ENCODE measurements at regions not wholly inside any gene's neighbourhood (a gene's known extent, or its start where the extent isn't known, plus 50 kb on each side); places are given as distances from the start of the nearest gene placed in this dataset.

DNA sequence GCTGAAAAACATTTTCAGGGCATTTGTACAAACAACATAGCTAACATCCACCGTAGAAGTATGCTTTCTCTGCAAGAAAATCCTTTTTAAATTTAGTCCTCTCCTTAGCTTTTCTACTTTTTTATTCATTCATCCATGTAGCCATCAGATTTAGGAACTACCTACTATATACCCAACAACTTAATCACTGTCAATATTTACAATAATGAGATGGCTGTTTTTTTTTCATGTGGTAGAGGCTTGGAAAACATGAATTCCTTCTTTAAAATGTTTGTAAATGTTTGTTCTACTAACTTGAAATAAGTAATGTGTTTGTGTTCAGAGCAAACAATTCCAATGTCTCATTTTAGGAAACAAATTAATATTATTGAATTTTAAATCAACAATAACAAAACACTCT lies 78.2 kb upstream of the CAV2 start:
- Histone ChIP-seq H3K4me3 (ENCODE audit: low read length) (no peak overlapping the region), H3K27me3 (replicated peaks; ENCODE audit: control insufficient read depth, insufficient read depth, low read length) (no peaks in the 10 kb centered on the region), H3K9ac (ENCODE audit: low read length) (no peak overlapping the region), H3K9me3 (ENCODE audit: control insufficient read depth, low read length) (no peaks in the 10 kb centered on the region), H3K4me1 (ENCODE audit: control insufficient read depth, insufficient read depth, low read length) (peaks cover 30% of the 10 kb centered on the region), H3K36me3 (ENCODE audit: control insufficient read depth, insufficient read depth, low read length, severe bottlenecking) (no peaks in the 10 kb centered on the region)
- DNase-seq (ENCODE audit: low read depth), result no peak

DNA sequence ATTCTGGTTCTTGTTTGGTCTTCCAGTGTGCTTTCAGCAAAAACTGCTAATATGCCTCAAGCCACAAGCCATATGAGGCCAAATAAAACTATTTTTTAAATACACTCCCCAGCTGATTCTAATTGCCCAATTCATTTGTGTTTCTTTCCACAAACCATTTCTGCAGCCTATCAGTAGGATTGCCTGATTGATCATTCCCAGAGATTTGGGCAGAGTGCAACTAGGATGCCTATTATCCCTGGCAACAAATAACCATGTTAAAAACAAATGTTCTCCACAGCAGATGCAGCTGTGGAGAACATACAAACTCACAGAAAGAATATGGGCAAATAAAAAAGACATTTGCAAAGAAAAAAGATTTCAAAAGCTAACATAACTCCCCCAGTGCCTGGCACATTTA lies 76.9 kb upstream of the CAV2 start:
- no peak overlapping the region for H3K9ac ChIP-seq (ENCODE audit: low read length)
- no peak overlapping the region for H3K4me3 ChIP-seq (ENCODE audit: low read length)
- H3K27me3 ChIP-seq (replicated peaks; ENCODE audit: control insufficient read depth, insufficient read depth, low read length), result no peaks in the 10 kb centered on the region
- H3K36me3 ChIP-seq (ENCODE audit: control insufficient read depth, insufficient read depth, low read length, severe bottlenecking), result no peaks in the 10 kb centered on the region
- no peaks in the 10 kb centered on the region for H3K9me3 ChIP-seq (ENCODE audit: control insufficient read depth, low read length)
- H3K4me1 ChIP-seq (ENCODE audit: control insufficient read depth, insufficient read depth, low read length), result peaks cover 37% of the 10 kb centered on the region
- DNase-seq (ENCODE audit: low read depth), result no peak

DNA sequence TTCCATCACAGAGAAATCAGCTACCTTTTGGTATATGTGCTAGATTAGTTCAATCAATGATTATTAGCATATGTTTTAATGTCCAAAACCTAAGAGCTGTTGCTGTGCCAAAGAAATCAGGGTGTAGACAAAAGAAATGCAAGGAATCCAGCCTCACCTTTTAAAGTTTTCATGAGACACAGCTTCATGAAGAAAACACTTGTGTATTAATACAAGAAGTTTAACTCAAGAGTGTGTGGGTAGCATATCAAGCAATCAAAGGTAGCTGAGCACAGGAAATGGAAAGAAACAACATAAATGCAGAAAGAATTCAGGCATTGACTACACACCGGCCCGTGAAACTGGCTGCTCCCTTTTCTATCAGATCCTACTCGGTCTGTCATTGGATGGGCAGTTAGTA lies 76.0 kb upstream of the CAV2 start:
- no peak for DNase-seq (ENCODE audit: low read depth)
- Histone ChIP-seq H3K36me3 (ENCODE audit: control insufficient read depth, insufficient read depth, low read length, severe bottlenecking) (no peaks in the 10 kb centered on the region), H3K27me3 (replicated peaks; ENCODE audit: control insufficient read depth, insufficient read depth, low read length) (no peaks in the 10 kb centered on the region), H3K4me1 (ENCODE audit: control insufficient read depth, insufficient read depth, low read length) (peaks cover 37% of the 10 kb centered on the region), H3K9me3 (ENCODE audit: control insufficient read depth, low read length) (peaks cover 5% of the 10 kb centered on the region), H3K9ac (ENCODE audit: low read length) (no peak overlapping the region), H3K4me3 (ENCODE audit: low read length) (no peak overlapping the region)

DNA sequence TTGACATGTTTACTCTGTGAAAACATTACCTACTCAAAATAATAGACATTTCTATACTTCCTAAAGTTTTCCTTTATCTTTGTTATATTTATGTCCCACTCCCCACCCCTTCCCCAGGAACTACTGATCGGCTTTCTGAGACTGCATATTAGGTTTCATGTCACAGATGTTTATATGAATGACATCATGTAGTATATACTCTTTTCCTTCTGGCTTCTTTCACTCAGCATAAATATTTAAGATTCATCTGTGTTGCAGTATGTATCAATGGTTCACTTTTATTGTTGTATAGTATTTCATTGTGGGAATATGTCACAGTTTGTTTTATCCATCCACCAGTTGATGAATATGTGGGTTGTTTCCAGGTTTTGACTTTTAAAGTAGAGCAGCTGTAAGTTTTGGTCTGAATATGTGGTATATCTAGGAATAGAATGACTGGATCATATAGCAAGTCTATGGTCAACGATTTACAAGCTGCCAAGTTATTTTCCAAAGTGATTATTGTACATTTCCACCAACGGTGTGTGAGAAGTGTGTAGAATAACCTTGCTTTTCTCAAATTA lies 73.8 kb upstream of the CAV2 start:
- H3K4me3 ChIP-seq (ENCODE audit: low read length), result no peak overlapping the region
- H3K27me3 ChIP-seq (replicated peaks; ENCODE audit: control insufficient read depth, insufficient read depth, low read length), result no peaks in the 10 kb centered on the region
- no peak overlapping the region for H3K9ac ChIP-seq (ENCODE audit: low read length)
- no peak for DNase-seq (ENCODE audit: low read depth)
- peaks cover 37% of the 10 kb centered on the region for H3K4me1 ChIP-seq (ENCODE audit: control insufficient read depth, insufficient read depth, low read length)
- H3K9me3 ChIP-seq (ENCODE audit: control insufficient read depth, low read length), result peaks cover 6% of the 10 kb centered on the region
- no peaks in the 10 kb centered on the region for H3K36me3 ChIP-seq (ENCODE audit: control insufficient read depth, insufficient read depth, low read length, severe bottlenecking)

DNA sequence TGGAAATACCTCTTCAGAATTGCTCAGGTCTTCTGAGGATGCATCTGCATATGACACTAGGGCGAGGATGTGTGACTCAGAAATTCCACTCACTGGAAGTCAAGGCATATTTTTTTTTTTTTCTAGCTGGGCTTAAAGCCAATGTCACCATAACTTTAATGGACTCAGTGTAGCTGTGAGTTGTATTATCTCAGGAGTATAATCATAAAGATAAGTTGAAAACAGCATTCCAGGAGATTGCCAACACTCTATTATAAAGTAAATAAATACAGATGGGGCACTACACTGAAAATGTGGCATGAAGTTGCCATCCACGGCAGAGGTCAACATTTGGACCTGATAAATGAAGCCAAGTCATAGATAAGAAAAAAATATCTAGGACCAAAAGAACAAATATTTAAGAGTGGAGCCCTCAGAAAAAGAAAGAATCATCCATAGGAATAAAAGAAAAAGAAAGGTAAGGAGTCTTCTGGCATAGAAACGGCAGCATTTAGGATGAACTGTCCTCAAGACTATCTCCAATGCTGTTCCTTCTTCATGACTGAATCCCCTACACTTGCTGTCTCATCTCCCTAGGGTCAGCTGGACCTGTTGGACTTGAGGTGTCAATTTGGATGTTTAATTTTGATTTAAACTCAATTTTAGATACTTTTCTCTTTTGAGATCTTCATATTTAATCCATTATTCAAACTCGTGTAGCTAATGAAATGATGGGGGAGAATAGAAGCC lies 72.9 kb upstream of the CAV2 start:
- Histone ChIP-seq H3K27me3 (replicated peaks; ENCODE audit: control insufficient read depth, insufficient read depth, low read length) (no peaks in the 10 kb centered on the region), H3K36me3 (ENCODE audit: control insufficient read depth, insufficient read depth, low read length, severe bottlenecking) (no peaks in the 10 kb centered on the region), H3K9ac (ENCODE audit: low read length) (no peak overlapping the region), H3K4me1 (ENCODE audit: control insufficient read depth, insufficient read depth, low read length) (peaks cover 37% of the 10 kb centered on the region), H3K4me3 (ENCODE audit: low read length) (no peak overlapping the region), H3K9me3 (ENCODE audit: control insufficient read depth, low read length) (peaks cover 6% of the 10 kb centered on the region)
- peak; percentile 64 for DNase-seq (ENCODE audit: low read depth)

DNA sequence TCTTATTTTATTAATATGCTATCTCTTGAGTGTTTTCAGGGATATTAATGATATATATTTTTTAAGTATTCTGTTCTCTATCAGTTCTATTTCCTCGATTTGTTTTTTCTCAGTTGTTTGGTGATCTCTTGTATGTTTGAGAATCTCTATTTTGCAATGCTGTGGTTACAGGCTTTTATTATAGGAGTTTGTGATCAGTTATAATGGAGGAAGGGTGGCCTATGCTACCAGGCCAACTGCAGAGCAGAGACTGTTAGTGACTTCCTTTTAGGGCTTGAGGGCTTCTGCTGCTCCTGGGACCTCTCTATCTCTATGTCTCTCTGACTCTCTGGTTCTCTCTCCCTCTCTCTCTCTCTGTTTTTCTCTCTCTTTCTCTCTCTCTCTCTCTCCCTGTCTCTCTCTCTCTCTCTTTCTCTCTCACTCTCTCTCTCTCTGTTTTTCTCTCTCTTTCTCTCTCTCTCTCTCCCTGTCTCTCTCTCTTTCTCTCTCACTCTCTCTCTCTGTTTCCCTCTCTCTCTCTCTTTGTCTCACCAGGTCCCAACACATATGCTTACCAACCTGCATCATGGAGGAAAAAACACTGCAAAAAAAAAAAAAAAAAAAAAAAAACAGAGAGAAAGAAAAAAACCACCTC lies 69.4 kb upstream of the CAV2 start:
- no peak for DNase-seq (ENCODE audit: low read depth)
- Histone ChIP-seq H3K27me3 (replicated peaks; ENCODE audit: control insufficient read depth, insufficient read depth, low read length) (no peaks in the 10 kb centered on the region), H3K36me3 (ENCODE audit: control insufficient read depth, insufficient read depth, low read length, severe bottlenecking) (no peaks in the 10 kb centered on the region), H3K9me3 (ENCODE audit: control insufficient read depth, low read length) (peaks cover 6% of the 10 kb centered on the region), H3K9ac (ENCODE audit: low read length) (peak overlapping the region; percentile 18), H3K4me3 (ENCODE audit: low read length) (no peak overlapping the region), H3K4me1 (ENCODE audit: control insufficient read depth, insufficient read depth, low read length) (peaks cover 44% of the 10 kb centered on the region)

DNA sequence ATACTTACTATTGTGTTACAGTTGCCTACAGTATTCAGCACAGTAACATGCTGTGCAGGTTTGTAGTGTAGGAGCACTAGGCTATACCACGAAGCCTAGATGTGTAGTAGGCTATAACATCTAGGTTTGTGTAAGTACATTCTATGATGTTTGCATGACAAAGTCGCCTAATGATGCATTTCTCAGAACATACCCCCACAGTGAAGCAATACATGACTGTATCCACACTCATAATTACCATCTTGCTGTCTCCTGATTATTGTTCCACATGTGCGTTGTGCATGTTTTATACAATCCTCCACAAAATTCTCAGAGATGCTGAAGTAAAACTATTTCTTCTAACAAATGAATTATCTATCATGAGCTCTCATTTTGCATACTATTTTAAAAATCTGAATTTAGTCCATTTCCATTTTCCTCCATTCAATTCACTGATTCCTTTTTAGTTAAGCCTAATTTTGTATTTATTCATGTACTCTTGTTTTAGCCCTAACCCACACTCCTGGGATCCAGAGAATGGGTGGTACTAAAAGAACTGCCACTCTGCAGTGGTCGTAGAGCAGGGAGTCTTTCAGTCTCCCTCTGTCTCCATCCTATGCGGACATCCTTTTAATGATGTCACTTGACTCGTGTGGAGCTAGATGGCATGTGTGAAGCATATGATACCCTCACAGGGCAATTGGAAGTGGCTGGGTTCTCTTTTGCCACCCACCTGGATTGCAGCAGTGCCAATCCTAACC lies 67.6 kb upstream of the CAV2 start:
- no peaks in the 10 kb centered on the region for H3K27me3 ChIP-seq (replicated peaks; ENCODE audit: control insufficient read depth, insufficient read depth, low read length)
- no peak overlapping the region for H3K4me3 ChIP-seq (ENCODE audit: low read length)
- peaks cover 33% of the 10 kb centered on the region for H3K4me1 ChIP-seq (ENCODE audit: control insufficient read depth, insufficient read depth, low read length)
- DNase-seq (ENCODE audit: low read depth), result no peak
- H3K9ac ChIP-seq (ENCODE audit: low read length), result peak overlapping the region; percentile 75
- peaks cover 6% of the 10 kb centered on the region for H3K9me3 ChIP-seq (ENCODE audit: control insufficient read depth, low read length)
- H3K36me3 ChIP-seq (ENCODE audit: control insufficient read depth, insufficient read depth, low read length, severe bottlenecking), result no peaks in the 10 kb centered on the region

DNA sequence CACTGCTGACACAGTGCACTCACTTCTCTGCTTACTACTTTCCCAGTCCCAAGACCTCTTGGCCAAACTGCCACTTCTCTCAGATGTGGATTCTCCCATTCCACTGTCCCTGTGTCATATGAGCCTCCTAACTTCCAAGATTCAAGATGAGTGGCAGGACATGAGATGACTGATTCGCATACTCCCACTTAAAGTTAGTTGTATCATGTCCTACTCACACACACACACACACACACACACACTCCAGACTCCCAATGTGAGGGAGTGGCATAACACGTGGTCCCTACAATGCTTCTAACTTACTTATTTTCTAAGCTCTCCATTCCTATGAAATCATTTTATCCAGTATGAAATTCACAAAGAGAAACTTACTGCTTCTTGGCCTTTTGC lies 67.0 kb upstream of the CAV2 start:
- Histone ChIP-seq H3K9ac (ENCODE audit: low read length) (peak overlapping the region; percentile 75), H3K27me3 (replicated peaks; ENCODE audit: control insufficient read depth, insufficient read depth, low read length) (no peaks in the 10 kb centered on the region), H3K4me1 (ENCODE audit: control insufficient read depth, insufficient read depth, low read length) (peaks cover 33% of the 10 kb centered on the region), H3K4me3 (ENCODE audit: low read length) (peak overlapping the region; percentile 30), H3K36me3 (ENCODE audit: control insufficient read depth, insufficient read depth, low read length, severe bottlenecking) (no peaks in the 10 kb centered on the region), H3K9me3 (ENCODE audit: control insufficient read depth, low read length) (peaks cover 6% of the 10 kb centered on the region)
- no peak for DNase-seq (ENCODE audit: low read depth)

DNA sequence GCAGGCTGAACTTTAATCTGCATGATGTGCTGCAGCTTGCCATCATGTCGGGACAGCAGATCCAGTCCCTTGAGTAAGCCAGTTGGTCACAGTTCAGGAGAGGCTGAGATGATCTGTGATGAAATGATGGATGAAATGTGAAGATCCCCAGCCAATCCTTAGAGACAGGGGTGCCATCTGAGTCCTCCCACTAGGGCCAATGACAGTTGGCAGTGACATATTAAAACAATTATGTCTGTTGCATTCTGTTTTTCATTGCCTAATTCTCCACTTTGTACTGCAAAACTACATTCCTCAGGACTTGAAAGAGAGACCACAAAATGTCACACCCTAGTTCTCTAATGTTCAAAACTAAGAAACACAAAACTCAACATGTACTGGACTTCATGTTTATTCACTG lies 66.3 kb upstream of the CAV2 start:
- peak; percentile 69 for DNase-seq (ENCODE audit: low read depth)
- H3K9ac ChIP-seq (ENCODE audit: low read length), result peak overlapping the region; percentile 75
- H3K9me3 ChIP-seq (ENCODE audit: control insufficient read depth, low read length), result peaks cover 3% of the 10 kb centered on the region
- H3K4me3 ChIP-seq (ENCODE audit: low read length), result peak overlapping the region; percentile 30
- H3K36me3 ChIP-seq (ENCODE audit: control insufficient read depth, insufficient read depth, low read length, severe bottlenecking), result no peaks in the 10 kb centered on the region
- H3K27me3 ChIP-seq (replicated peaks; ENCODE audit: control insufficient read depth, insufficient read depth, low read length), result no peaks in the 10 kb centered on the region
- H3K4me1 ChIP-seq (ENCODE audit: control insufficient read depth, insufficient read depth, low read length), result peaks cover 33% of the 10 kb centered on the region

DNA sequence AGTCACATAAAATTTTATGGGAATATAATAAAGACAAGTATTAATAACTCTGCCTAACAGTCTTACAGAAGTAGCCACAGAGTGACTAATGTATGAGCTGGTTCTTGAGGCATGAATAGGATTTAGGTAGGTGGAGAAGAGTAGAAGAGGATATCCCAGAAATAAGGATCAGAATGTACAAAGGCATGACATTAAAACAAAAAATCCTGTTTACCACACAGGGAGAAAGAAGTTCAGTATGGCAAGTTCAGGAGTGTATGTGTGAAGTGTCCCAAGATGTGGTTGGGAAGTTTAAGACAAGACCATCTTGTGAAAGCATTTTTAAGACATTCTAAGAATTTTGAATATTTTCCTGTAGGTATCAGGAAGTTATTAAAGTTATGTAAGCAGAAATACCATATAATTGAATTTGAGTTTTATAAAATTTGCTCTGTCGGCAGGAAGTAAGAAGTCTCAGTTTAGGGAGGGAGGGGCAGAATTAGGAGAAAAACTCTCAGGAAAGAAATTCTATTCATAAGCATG lies 64.7 kb upstream of the CAV2 start:
- Histone ChIP-seq H3K4me1 (ENCODE audit: control insufficient read depth, insufficient read depth, low read length) (peaks cover 42% of the 10 kb centered on the region), H3K27me3 (replicated peaks; ENCODE audit: control insufficient read depth, insufficient read depth, low read length) (no peaks in the 10 kb centered on the region), H3K9me3 (ENCODE audit: control insufficient read depth, low read length) (no peaks in the 10 kb centered on the region), H3K36me3 (ENCODE audit: control insufficient read depth, insufficient read depth, low read length, severe bottlenecking) (no peaks in the 10 kb centered on the region), H3K9ac (ENCODE audit: low read length) (peak overlapping the region; percentile 36), H3K4me3 (ENCODE audit: low read length) (no peak overlapping the region)
- DNase-seq (ENCODE audit: low read depth), result peak; percentile 63

DNA sequence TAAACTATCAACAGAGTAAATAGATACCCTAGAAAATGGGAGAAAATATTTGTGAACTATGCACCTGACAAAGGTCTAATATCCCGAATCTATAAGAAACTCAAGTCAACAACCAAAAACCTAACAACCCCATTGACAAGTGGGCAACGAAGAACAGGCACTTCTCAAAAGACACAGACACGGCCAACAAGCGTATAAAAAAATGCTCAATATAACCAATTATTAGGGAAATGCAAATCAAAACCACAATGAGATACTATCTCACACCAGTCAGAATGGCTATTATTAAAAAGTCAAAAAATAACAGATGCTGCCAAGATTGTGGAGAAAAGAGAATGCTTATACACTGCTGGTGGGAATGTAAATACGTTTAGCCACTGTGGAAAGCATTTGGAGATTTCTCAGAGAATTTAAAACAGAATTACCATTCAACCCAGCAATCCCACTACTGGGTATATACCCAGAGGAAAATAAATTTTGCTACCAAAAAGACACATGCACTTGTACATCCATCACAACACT lies 63.2 kb upstream of the CAV2 start:
- Histone ChIP-seq H3K9me3 (ENCODE audit: control insufficient read depth, low read length) (no peaks in the 10 kb centered on the region), H3K4me1 (ENCODE audit: control insufficient read depth, insufficient read depth, low read length) (peaks cover 57% of the 10 kb centered on the region)
- no peak for DNase-seq (ENCODE audit: low read depth)

More for the DNA sequence above, 63.2 kb upstream of the CAV2 start:
- no peaks in the 10 kb centered on the region for H3K36me3 ChIP-seq (ENCODE audit: control insufficient read depth, insufficient read depth, low read length, severe bottlenecking)
- H3K9ac ChIP-seq (ENCODE audit: low read length), result no peak overlapping the region
- H3K27me3 ChIP-seq (replicated peaks; ENCODE audit: control insufficient read depth, insufficient read depth, low read length), result no peaks in the 10 kb centered on the region
- H3K4me3 ChIP-seq (ENCODE audit: low read length), result no peak overlapping the region

Data from adipocyte (in vitro differentiated cells).